ENCODE measurements at regions not wholly inside any gene's neighbourhood (a gene's known extent, or its start where the extent isn't known, plus 50 kb on each side); places are given as distances from the start of the nearest gene placed in this dataset.
"Not testable (repeated sequence)": the region's sequence is repeated elsewhere in the genome, so short reads cannot be mapped to it uniquely, and the experiment has no call there.

DNA sequence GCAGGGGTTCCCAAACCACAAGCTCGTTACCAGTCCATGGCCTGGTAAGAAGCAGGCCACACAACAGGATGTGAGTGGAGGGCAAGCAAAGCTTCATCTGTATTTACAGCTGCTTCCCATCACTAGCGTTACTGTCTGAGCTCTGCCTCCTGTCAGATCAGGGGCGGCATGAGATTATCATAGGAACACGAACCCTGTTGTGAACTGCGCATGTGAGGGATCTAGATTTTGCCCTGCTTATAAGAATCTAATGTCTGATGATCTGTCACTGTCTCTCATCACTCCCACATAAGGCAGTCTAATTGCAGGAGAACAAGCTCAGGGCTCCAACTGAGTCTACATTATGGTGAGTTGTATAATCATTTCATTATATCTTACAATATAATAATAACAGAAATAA lies 677.4 kb upstream of the SLITRK6 start:
- POLR2A ChIA-PET: no interaction called here
- DNase-seq (ENCODE audit: extremely low spot score): no peak
- CTCF ChIA-PET: interaction anchor here (1.1 kb wide), 1 partner anchor 11 kb away, joined by 3 read pairs; no protein-coding TSS in a partner anchor
- TF ChIP-seq, protein P1, sequence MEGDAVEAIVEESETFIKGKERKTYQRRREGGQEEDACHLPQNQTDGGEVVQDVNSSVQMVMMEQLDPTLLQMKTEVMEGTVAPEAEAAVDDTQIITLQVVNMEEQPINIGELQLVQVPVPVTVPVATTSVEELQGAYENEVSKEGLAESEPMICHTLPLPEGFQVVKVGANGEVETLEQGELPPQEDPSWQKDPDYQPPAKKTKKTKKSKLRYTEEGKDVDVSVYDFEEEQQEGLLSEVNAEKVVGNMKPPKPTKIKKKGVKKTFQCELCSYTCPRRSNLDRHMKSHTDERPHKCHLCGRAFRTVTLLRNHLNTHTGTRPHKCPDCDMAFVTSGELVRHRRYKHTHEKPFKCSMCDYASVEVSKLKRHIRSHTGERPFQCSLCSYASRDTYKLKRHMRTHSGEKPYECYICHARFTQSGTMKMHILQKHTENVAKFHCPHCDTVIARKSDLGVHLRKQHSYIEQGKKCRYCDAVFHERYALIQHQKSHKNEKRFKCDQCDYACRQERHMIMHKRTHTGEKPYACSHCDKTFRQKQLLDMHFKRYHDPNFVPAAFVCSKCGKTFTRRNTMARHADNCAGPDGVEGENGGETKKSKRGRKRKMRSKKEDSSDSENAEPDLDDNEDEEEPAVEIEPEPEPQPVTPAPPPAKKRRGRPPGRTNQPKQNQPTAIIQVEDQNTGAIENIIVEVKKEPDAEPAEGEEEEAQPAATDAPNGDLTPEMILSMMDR (IDR thresholded peaks at IDR 0.05; ENCODE audit: control extremely low read depth, extremely low read depth, low read depth, missing control alignments): no peak

DNA sequence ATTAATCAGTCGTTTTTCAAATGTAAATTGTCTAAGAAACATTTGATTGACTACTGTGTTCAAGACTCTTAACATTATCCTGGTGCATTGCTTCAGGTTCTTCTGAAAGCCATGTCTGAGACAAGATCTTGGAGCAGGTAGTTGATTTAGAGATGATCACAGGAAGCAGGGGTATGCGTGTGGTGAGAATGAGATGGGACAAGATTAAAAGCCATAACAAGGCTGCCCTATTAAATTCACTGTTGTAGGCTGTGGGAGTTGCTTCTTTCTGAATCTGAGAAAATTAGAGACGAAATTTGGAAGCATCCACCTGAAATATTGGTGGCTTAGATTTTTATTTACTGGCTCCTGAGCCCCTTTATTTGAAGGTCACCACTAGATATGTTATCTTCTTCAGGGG lies 687.4 kb upstream of the SLITRK6 start:
- ChIA-PET POLR2A (no interaction called here), CTCF (no interaction called here)
- TF ChIP-seq, protein P1 (IDR thresholded peaks at IDR 0.05; ENCODE audit: control extremely low read depth, extremely low read depth, low read depth, missing control alignments): no peak
- no peak for DNase-seq (ENCODE audit: extremely low spot score)

DNA sequence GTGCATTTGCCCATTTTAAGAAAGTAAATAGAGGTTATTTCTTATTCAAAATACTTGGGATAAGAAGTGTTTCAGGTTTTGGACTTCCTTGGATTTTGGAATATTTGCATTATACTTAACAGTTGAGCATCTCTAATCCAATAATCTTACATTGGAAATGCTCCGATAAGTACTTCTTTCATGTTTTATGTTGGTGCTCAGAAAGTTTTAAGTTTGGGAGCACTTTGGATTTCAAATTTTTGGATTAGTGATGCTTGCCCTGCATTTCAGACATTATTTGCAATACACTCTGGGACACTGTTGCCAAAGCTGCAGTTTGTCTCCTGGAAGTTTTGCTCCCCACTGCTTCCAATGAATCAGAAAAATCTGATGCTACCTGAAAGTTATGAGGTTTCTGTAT lies 691.9 kb upstream of the SLITRK6 start:
- DNase-seq (ENCODE audit: extremely low spot score): no peak
- TF ChIP-seq, protein P1 (IDR thresholded peaks at IDR 0.05; ENCODE audit: control extremely low read depth, extremely low read depth, low read depth, missing control alignments): no peak
- ChIA-PET CTCF (no interaction called here), POLR2A (no interaction called here)

DNA sequence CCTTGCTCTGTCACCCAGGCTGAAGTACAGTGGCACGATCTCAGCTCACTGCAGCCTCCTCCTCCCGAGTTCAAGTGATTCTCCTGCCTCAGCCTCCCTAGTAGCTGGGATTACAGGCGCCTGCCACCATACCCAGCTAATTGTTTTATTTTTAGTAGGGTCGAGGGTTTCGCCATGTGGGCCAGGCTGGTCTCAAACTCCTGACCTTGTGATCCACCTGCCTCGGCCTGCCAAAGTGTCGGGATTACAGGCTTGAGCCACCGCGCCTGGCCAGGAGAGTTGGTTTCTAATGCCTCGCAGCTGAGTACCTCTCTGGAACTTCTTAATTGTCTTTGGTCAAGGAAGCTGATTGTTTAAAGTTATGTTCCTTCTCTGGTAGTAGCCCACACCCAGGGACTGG lies 702.7 kb upstream of the SLITRK6 start:
- DNase-seq (ENCODE audit: extremely low spot score); POLR2A ChIA-PET; CTCF ChIA-PET: not testable (repeated sequence)

DNA sequence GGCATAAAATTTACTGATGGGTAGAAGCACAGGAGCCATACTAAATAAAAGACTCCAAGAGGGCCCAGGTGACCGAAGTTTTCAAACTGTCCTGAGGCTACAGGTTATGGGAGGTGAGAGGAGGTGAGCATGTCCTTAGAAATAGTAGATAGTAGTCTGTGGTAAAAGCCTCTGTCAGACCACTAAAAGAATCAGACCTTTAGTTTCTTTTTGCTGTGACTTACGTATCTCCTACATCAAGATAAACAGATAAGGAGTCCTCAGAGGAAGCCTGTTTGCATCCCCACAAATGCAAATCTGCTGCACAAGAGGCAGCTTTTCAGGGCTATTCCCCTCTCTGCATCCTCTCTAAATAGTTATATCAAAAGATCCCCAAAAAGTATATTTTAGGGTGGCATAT lies 711.6 kb upstream of the SLITRK6 start:
- no peak for DNase-seq (ENCODE audit: extremely low spot score)
- ChIA-PET CTCF (no interaction called here), POLR2A (no interaction called here)
- TF ChIP-seq, protein P1 (IDR thresholded peaks at IDR 0.05; ENCODE audit: control extremely low read depth, extremely low read depth, low read depth, missing control alignments): no peak

DNA sequence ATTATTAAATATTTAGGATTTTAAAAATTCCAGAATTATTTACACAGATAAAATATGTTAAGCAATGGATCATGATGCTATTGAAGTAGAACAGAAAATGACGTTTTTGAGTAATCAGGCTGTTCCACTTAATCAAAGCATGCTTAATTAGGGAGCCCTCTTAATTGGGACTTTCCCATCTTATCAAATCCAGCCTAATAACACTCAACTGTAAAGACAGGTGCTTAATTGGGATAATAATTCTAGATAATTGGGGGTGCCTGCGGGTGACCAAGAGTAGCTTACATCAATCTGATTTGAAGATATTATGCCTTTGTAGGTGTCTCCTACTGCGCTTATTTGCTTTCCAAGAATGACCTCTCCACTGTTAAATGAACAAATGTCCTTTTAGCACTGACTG lies 742.2 kb upstream of the SLITRK6 start:
- CTCF ChIA-PET: no interaction called here
- no peak for DNase-seq (ENCODE audit: extremely low spot score)
- TF ChIP-seq, protein P1 (IDR thresholded peaks at IDR 0.05; ENCODE audit: control extremely low read depth, extremely low read depth, low read depth, missing control alignments): no peak
- POLR2A ChIA-PET: no interaction called here

DNA sequence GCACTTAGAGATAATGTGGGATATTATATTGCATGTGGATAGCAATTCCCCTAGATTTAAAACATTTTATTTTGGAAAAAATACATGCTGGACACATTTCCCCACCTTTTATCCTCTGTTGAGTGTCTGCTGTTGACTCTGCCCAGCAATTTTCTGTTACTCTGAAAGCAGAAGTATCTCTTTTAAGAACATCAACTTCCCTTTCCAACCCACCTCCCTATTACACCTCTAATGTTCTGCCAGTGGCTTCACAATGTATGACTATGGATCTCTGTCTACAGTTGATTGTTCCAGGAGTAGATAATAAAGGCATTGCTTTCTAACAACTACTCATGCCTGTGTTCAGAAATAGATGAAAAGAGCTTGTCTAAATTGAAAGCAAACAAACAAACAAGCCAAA lies 754.8 kb upstream of the SLITRK6 start:
- DNase-seq (ENCODE audit: extremely low spot score): no peak
- TF ChIP-seq, protein P1 (IDR thresholded peaks at IDR 0.05; ENCODE audit: control extremely low read depth, extremely low read depth, low read depth, missing control alignments): no peak
- CTCF ChIA-PET: no interaction called here
- POLR2A ChIA-PET: no interaction called here
